Parathyroid adenoma (tissue), 2 donors: ENCODE measurements at regions not wholly inside any gene's neighbourhood (a gene's known extent, or its start where the extent isn't known, plus 50 kb on each side); places are given as distances from the start of the nearest gene placed in this dataset.

Experiments
- H2AFZ ChIP-seq: fragments of 300-600 bp; sonication (generic); one replicate; pipeline ENCODE4 v1.7.0; 2017; ENCODE audit warnings: antibody characterized with exemption, mild to moderate bottlenecking
- H3K27ac ChIP-seq: fragments of 300-600 bp; sonication (generic); one replicate; pipeline ENCODE4 v1.7.0; 2017
- H3K27me3 ChIP-seq: fragments of 300-600 bp; sonication (generic); one replicate; pipeline ENCODE4 v1.7.0; 2017; ENCODE audit warnings: low read length; ENCODE audit not compliant: control insufficient read depth, insufficient read depth
- H3K36me3 ChIP-seq: fragments of 300-600 bp; sonication (generic); one replicate; pipeline ENCODE4 v1.7.0; 2017; ENCODE audit warnings: low read length; ENCODE audit not compliant: control insufficient read depth, insufficient read depth
- H3K4me1 ChIP-seq: fragments of 300-600 bp; sonication (generic); one replicate; pipeline ENCODE4 v1.7.0; 2017; ENCODE audit warnings: control low read depth
- H3K4me2 ChIP-seq: fragments of 300-600 bp; sonication (generic); one replicate; pipeline ENCODE4 v1.7.0; 2017; ENCODE audit warnings: low read length
- H3K4me3 ChIP-seq: fragments of 300-600 bp; sonication (generic); one replicate; pipeline ENCODE4 v1.7.0; 2017; ENCODE audit warnings: low read depth, low read length
- H3K79me2 ChIP-seq: fragments of 300-600 bp; sonication (generic); one replicate; pipeline ENCODE4 v1.7.0; 2017; ENCODE audit warnings: control low read depth
- H3K9ac ChIP-seq: fragments of 300-600 bp; sonication (generic); one replicate; pipeline ENCODE4 v1.7.0; 2017; ENCODE audit warnings: mild to moderate bottlenecking
- H3K9me3 ChIP-seq: fragments of 300-600 bp; sonication (generic); one replicate; pipeline ENCODE4 v1.7.0; 2017; ENCODE audit warnings: low read length; ENCODE audit not compliant: control insufficient read depth
- CTCF ChIP-seq: fragments of 300-600 bp; sonication (generic); IDR thresholded peaks from one replicate; pipeline ENCODE4 v1.7.0; 2017; ENCODE audit warnings: antibody characterized with exemption, mild to moderate bottlenecking
- donor health status: primary hyperparathyroidism.

DNA sequence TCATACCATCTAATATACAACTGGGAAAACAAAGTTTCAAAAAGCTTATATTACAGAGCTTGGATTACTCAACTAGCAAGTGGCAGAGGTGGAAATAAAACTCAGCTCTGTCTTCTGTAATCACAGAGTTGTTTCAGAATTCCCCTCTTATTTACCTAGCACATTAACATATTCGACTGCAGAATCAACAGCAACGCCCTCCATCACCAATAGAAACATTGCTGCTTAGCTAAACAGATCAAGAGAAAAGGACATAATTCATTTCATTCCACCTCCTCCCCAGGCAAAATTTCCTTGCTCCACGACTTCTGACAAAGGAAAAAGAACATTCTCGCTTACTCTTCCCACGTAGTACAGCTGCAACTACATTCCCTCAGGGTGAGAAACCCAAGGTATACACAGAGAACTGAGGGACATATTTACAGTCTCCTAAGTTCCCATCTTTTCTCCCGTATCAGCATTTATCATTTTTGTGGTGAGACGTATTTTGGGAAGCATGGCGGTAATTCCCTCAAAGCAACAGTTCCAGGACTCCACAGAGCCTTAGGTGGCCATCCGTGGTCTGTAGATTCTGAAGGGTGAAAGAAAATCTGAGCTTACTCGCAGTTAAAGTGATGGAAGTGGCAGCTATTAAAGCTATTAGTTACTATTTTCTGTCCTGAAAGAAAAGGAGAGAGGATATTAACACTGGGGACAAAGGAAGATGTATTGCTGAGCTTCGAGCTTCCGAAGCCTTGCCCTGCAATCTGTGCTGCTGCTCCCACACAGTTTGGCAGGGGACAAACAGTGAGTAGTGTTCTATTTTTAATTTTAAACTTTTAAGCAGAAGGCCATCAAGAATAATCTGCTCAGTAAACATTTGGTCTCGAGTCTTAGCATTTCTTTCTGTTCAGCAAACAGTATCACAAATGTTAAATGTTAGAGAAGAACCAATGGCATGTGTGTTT is 1296.2 kb downstream of the CDH8 start:
- H3K36me3 ChIP-seq: no peaks in the 10 kb centered on the region
- H3K27me3 ChIP-seq: no peaks in the 10 kb centered on the region
- TF ChIP-seq CTCF: no peak
- no peak overlapping the region for H3K4me3 ChIP-seq
- H3K9me3 ChIP-seq: no peaks in the 10 kb centered on the region
- H3K4me1 ChIP-seq: no peaks in the 10 kb centered on the region
- no peak overlapping the region for H2AFZ ChIP-seq
- H3K9ac ChIP-seq: no peak overlapping the region
- H3K79me2 ChIP-seq: no peaks in the 10 kb centered on the region
- H3K27ac ChIP-seq: no peak overlapping the region
- H3K4me2 ChIP-seq: no peak overlapping the region

- no peak for TF ChIP-seq CTCF
These were observed 1304.7 kb downstream of the CDH8 start for GRCh38 chr16:60731329-60732050.

DNA sequence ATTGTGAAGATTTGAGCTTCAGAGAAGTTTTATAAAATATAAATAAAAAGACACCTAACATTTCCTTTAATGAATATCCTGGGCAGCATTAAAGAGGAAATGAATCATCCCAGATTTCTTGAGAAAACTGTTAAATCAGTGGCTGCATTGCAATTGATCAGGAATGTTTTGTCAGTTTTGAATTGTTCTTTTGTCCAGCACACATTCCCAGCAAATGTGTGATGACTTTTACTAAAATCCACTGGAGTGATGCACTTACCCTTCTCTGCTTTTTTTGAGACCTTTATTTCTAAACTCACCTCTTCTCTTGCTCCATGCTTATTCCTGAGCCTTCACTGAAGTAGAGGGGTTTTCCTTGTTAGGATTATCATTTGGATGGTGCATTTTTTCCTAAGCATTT is 1307.2 kb downstream of the CDH8 start:
- Histone ChIP-seq H3K4me2 (no peak overlapping the region), H3K9ac (no peak overlapping the region), H3K27ac (no peak overlapping the region), H3K4me3 (no peak overlapping the region), H3K4me1 (no peaks in the 10 kb centered on the region), H3K79me2 (no peaks in the 10 kb centered on the region), H2AFZ (no peak overlapping the region), H3K27me3 (no peaks in the 10 kb centered on the region), H3K9me3 (no peaks in the 10 kb centered on the region), H3K36me3 (no peaks in the 10 kb centered on the region)
- no peak for TF ChIP-seq CTCF

More at GRCh38 chr16:60731329-60732050, 1304.7 kb downstream of the CDH8 start:
- Histone ChIP-seq H3K9me3 (no peaks in the 10 kb centered on the region), H3K27me3 (no peaks in the 10 kb centered on the region), H3K27ac (no peak overlapping the region), H3K36me3 (no peaks in the 10 kb centered on the region), H3K79me2 (no peaks in the 10 kb centered on the region), H3K9ac (no peak overlapping the region), H3K4me1 (no peaks in the 10 kb centered on the region), H2AFZ (no peak overlapping the region), H3K4me3 (no peak overlapping the region), H3K4me2 (no peak overlapping the region)

DNA sequence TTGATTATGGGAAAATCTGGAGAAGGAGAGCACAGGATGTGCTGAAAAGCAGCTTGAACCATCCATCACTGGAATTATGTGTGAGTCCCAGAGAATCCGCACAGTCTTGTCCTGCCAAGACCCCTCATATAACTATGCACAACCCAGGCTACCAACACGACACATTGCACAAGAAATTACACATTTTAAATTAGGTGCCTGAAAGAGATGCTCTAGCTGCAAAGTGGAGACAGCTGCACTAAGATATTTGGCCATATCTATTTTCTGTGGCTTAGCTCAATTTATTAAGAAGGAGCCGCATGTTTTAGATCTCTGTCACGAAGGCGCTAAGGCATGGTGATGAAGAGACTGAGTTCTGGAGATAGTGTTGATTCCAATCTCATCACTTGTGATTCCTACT is 1308.4 kb downstream of the CDH8 start:
- no peaks in the 10 kb centered on the region for H3K79me2 ChIP-seq
- H3K4me1 ChIP-seq: no peaks in the 10 kb centered on the region
- no peak for TF ChIP-seq CTCF
- no peak overlapping the region for H3K27ac ChIP-seq
- no peak overlapping the region for H2AFZ ChIP-seq
- H3K4me3 ChIP-seq: no peak overlapping the region
- H3K36me3 ChIP-seq: no peaks in the 10 kb centered on the region
- no peaks in the 10 kb centered on the region for H3K27me3 ChIP-seq
- H3K9me3 ChIP-seq: no peaks in the 10 kb centered on the region
- no peak overlapping the region for H3K4me2 ChIP-seq
- H3K9ac ChIP-seq: no peak overlapping the region
